Kidney (tissue), 13 donors: ENCODE measurements at regions not wholly inside any gene's neighbourhood (a gene's known extent, or its start where the extent isn't known, plus 50 kb on each side); places are given as distances from the start of the nearest gene placed in this dataset.

ENCODE experiments used
- DNase-seq, 5 donors: peaks; one replicate each; pipeline ENCODE4 v3.0.0-alpha.2; 2013 to 2020
- FAIRE-seq: peaks from 2 replicates; lab custom pipeline; 2012; peaks lifted over from hg19 to GRCh38; lab: Jason Lieb, UNC
- H3K27ac ChIP-seq, 2 donors: one replicate each; pipeline ENCODE4 v1.7.0; 2013; ENCODE audit warnings: low read depth in 2 of 2, low read length in 2 of 2, inconsistent platforms in 1 of 2
- H3K27me3 ChIP-seq: one replicate; pipeline ENCODE4 v1.7.1; 2013; ENCODE audit warnings: low read length, inconsistent platforms; ENCODE audit not compliant: control insufficient read depth, insufficient read depth
- H3K36me3 ChIP-seq, 3 donors: one replicate each; pipeline versions ENCODE4 v1.7.0 to v1.7.1; 2013; ENCODE audit warnings: low read length in 3 of 3, control low read depth in 1 of 3, inconsistent platforms in 1 of 3; ENCODE audit not compliant: insufficient read depth in 3 of 3, control insufficient read depth in 2 of 3
- H3K4me1 ChIP-seq, 3 donors: one replicate each; pipeline versions ENCODE4 v1.7.0 to v1.7.1; 2013; ENCODE audit warnings: low read length in 3 of 3, inconsistent platforms in 1 of 3, low read depth in 1 of 3; ENCODE audit not compliant: control insufficient read depth in 2 of 3, insufficient read depth in 2 of 3
- H3K4me3 ChIP-seq, 3 donors: one replicate each; pipeline versions ENCODE4 v1.7.0 to v1.8.1; 2013; ENCODE audit warnings: low read length in 3 of 3, control low read depth in 1 of 3, inconsistent platforms in 1 of 3
- H3K9ac ChIP-seq, 3 donors: one replicate each; pipeline versions ENCODE4 v1.7.0 to v1.7.1; 2013; ENCODE audit warnings: low read length in 3 of 3, control low read depth in 1 of 3, inconsistent platforms in 1 of 3
- H3K9me3 ChIP-seq, 3 donors: one replicate each; pipeline versions ENCODE4 v1.7.0 to v1.7.1; 2013; ENCODE audit warnings: low read length in 3 of 3, control low read depth in 1 of 3, inconsistent platforms in 1 of 3; ENCODE audit not compliant: control insufficient read depth in 2 of 3, insufficient read depth in 1 of 3
- intact Hi-C: fragments of 100-400 bp; cut with DNase I; formaldehyde crosslinking; loops from one replicate; pipeline ENCODE4 v1.11.1; 2022
- TF ChIP-seq, protein P1 (sequence below): IDR thresholded peaks from 3 replicates; pipeline ENCODE4 v1.5.1; 2012; ENCODE audit warnings: mild to moderate bottlenecking, moderate library complexity, borderline replicate concordance; ENCODE audit not compliant: insufficient read depth; ENCODE audit errors: extremely low read depth
- donor health status: control.
- donor health status: control.
- donor health status: control.
- donor health status: control.
- donor health status: control.
- donor health status: DM: yes; HTN: yes; CAD: no.
- donor health status: Normal renal cell carcinoma (clear cell type).

GRCh38 chr3:159178209-159178897 lies 376.5 kb downstream of the MFSD1 start:
- Histone ChIP-seq H3K27ac (no peak overlapping the region), H3K36me3 (no peaks in the 10 kb centered on the region), H3K27me3 (no peaks in the 10 kb centered on the region), H3K4me3 (no peak overlapping the region), H3K9me3 (no peaks in the 10 kb centered on the region), H3K9ac (no peak overlapping the region), H3K4me1 (no peaks in the 10 kb centered on the region)
- intact Hi-C loops = no loop called here
- TF ChIP-seq, protein P1, sequence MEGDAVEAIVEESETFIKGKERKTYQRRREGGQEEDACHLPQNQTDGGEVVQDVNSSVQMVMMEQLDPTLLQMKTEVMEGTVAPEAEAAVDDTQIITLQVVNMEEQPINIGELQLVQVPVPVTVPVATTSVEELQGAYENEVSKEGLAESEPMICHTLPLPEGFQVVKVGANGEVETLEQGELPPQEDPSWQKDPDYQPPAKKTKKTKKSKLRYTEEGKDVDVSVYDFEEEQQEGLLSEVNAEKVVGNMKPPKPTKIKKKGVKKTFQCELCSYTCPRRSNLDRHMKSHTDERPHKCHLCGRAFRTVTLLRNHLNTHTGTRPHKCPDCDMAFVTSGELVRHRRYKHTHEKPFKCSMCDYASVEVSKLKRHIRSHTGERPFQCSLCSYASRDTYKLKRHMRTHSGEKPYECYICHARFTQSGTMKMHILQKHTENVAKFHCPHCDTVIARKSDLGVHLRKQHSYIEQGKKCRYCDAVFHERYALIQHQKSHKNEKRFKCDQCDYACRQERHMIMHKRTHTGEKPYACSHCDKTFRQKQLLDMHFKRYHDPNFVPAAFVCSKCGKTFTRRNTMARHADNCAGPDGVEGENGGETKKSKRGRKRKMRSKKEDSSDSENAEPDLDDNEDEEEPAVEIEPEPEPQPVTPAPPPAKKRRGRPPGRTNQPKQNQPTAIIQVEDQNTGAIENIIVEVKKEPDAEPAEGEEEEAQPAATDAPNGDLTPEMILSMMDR = no peak
- FAIRE-seq (no peak), DNase-seq (no peak)

- H3K27ac ChIP-seq = no peak overlapping the region
- no peak overlapping the region for H3K9ac ChIP-seq
- H3K36me3 ChIP-seq = no peaks in the 10 kb centered on the region
- FAIRE-seq (no peak), DNase-seq (no peak)
- H3K9me3 ChIP-seq = no peaks in the 10 kb centered on the region
- TF ChIP-seq, protein P1 = no peak
- intact Hi-C loops = no loop called here
- no peaks in the 10 kb centered on the region for H3K4me1 ChIP-seq
- no peak overlapping the region for H3K4me3 ChIP-seq
- H3K27me3 ChIP-seq = no peaks in the 10 kb centered on the region
These were observed 381.1 kb downstream of the MFSD1 start for GRCh38 chr3:159182961-159183360.

DNA sequence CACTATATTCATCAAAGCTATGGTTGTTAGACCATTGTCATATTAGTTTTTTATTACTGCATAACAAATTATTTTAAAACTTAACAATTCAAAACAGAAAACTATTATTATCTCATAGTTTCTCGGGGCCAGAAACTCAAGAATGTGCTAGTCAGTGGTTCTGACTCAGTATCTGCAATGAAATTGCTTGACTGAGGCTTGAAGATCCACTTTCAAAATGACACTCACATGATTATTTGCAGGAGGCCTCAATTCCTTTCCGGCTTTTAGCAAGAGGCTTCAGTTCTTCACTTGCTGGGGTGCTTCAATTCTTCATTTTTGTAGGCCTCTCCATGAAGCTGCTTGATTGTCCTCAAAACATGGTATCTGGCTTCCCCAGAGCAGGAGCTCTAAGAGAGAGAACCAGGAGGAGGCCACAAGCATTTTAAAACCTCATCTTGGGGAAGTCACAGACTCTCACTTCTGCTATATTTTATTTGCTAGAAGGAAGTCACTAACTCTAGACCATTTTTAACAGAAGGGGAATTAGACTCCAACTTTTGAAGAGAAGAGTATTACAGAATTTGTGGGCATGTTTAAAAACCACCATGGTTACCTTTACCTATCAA lies 383.7 kb downstream of the MFSD1 start:
- Histone ChIP-seq H3K4me3 (no peak overlapping the region), H3K9me3 (no peaks in the 10 kb centered on the region), H3K27me3 (no peaks in the 10 kb centered on the region), H3K36me3 (no peaks in the 10 kb centered on the region), H3K4me1 (no peaks in the 10 kb centered on the region), H3K27ac (no peak overlapping the region), H3K9ac (no peak overlapping the region)
- FAIRE-seq (no peak), DNase-seq (no peak)
- TF ChIP-seq, protein P1 = no peak
- intact Hi-C loops = no loop called here
